B cell (primary cell): ENCODE measurements at regions not wholly inside any gene's neighbourhood (a gene's known extent, or its start where the extent isn't known, plus 50 kb on each side); places are given as distances from the start of the nearest gene placed in this dataset.

Source experiments
- EZH2 ChIP-seq: IDR thresholded peaks from 2 replicates; pipeline ENCODE4 v1.6.1; 2012; ENCODE audit warnings: borderline replicate concordance, low read depth, mild to moderate bottlenecking, moderate library complexity, low read length; ENCODE audit not compliant: insufficient read depth, poor library complexity, severe bottlenecking
- TF ChIP-seq, protein P1 (sequence below): fragments of 200-600 bp; IDR thresholded peaks from one replicate; pipeline ENCODE4 v1.8.0; 2022; ENCODE audit warnings: antibody characterized with exemption, mild to moderate bottlenecking

DNA sequence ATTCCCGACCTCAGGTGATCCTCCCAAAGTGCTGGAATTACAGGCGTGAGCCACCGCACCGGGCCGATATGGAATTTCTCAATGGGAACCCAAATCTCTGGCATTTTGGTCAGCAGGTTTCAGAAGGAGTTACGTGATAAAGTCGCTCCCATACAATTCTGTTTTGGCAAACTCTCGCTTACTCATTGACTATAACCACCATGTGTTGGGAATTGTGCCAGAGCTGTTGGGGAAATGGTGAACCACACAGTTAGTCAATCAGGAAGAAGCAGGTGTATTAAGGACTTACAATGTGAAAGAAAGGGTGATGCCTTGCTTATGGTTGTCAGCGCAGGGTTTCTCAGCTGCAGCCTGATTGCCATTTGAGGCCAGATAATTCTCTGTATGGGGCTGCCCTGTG, 410.5 kb downstream of the QKI start:
- TF ChIP-seq, protein P1, sequence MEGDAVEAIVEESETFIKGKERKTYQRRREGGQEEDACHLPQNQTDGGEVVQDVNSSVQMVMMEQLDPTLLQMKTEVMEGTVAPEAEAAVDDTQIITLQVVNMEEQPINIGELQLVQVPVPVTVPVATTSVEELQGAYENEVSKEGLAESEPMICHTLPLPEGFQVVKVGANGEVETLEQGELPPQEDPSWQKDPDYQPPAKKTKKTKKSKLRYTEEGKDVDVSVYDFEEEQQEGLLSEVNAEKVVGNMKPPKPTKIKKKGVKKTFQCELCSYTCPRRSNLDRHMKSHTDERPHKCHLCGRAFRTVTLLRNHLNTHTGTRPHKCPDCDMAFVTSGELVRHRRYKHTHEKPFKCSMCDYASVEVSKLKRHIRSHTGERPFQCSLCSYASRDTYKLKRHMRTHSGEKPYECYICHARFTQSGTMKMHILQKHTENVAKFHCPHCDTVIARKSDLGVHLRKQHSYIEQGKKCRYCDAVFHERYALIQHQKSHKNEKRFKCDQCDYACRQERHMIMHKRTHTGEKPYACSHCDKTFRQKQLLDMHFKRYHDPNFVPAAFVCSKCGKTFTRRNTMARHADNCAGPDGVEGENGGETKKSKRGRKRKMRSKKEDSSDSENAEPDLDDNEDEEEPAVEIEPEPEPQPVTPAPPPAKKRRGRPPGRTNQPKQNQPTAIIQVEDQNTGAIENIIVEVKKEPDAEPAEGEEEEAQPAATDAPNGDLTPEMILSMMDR: no peak
- TF ChIP-seq EZH2: no peak
